Ovary (tissue), 7 donors: ENCODE measurements at regions not wholly inside any gene's neighbourhood (a gene's known extent, or its start where the extent isn't known, plus 50 kb on each side); places are given as distances from the start of the nearest gene placed in this dataset.

Experiments
- DNase-seq, 5 donors: peaks; one replicate each; pipeline ENCODE4 v3.0.0-alpha.2; 2019 to 2020
- H3K27ac ChIP-seq, 2 donors: fragments of 200-600 bp; one replicate each; pipeline versions ENCODE4 v1.5.1 to v1.8.0; 2019 to 2022
- H3K27me3 ChIP-seq: fragments of 200-600 bp; one replicate; pipeline ENCODE4 v1.8.0; 2022
- H3K36me3 ChIP-seq: fragments of 200-600 bp; sonication (generic); one replicate; pipeline ENCODE4 v1.5.1; 2019
- H3K4me1 ChIP-seq: one replicate; pipeline ENCODE4 v1.8.1; 2013; ENCODE audit warnings: mild to moderate bottlenecking, moderate library complexity; ENCODE audit not compliant: insufficient read depth
- H3K4me3 ChIP-seq: fragments of 200-600 bp; sonication (generic); one replicate; pipeline ENCODE4 v1.5.1; 2017
- H3K9me3 ChIP-seq, 2 donors: fragments of 200-600 bp in 1 of 2; sonication (generic) in 1 of 2; one replicate each; pipeline versions ENCODE4 v1.5.1 to v1.8.1; 2013 to 2019; ENCODE audit warnings: mild to moderate bottlenecking in 1 of 2, moderate library complexity in 1 of 2
- CTCF ChIP-seq, 3 donors: fragments of 450-650 bp in 2 of 3; fragments of 200-600 bp in 1 of 3; IDR thresholded peaks; one replicate each; pipeline versions ENCODE4 v1.5.1 to v1.8.0; 2016 to 2022; ENCODE audit warnings: antibody characterized with exemption in 3 of 3, mild to moderate bottlenecking in 1 of 3
- EP300 ChIP-seq: sonication (generic); formaldehyde crosslinking; IDR thresholded peaks from one replicate; pipeline ENCODE4 v1.6.1; 2017; ENCODE audit warnings: antibody characterized with exemption
- POLR2A ChIP-seq: fragments of 450-650 bp; IDR thresholded peaks from one replicate; pipeline ENCODE4 v1.6.1; 2017; ENCODE audit warnings: antibody characterized with exemption, mild to moderate bottlenecking, moderate library complexity
- WGBS, 3 donors: extraction: QIAGEN DNeasy Blood & Tissue Kit in 1 of 3; methylation state at CpG; one replicate each; pipeline versions ENCODE4 v1.1.5 to v1.1.7; 2013 to 2017; 5-methylcytosine and 5-hydroxymethylcytosine counted together
- intact Hi-C, 4 donors: fragments of 100-400 bp; cut with DNase I; formaldehyde crosslinking; loops; one replicate each; pipeline versions ENCODE4 v1.11.0 to v1.15.1; 2022 to 2023
- donor health status: DM: no; HTN: no; CAD: no; lungs with moderate emphysema.
- donor health status: DM: no; HTN: no; CAD: no.
- donor health status: Bipolar disorder and iron deficiency.
- donor health status: DM: no; HTN: no; CAD: no.
- donor health status: DM: yes; HTN: yes; CAD: no.

DNA sequence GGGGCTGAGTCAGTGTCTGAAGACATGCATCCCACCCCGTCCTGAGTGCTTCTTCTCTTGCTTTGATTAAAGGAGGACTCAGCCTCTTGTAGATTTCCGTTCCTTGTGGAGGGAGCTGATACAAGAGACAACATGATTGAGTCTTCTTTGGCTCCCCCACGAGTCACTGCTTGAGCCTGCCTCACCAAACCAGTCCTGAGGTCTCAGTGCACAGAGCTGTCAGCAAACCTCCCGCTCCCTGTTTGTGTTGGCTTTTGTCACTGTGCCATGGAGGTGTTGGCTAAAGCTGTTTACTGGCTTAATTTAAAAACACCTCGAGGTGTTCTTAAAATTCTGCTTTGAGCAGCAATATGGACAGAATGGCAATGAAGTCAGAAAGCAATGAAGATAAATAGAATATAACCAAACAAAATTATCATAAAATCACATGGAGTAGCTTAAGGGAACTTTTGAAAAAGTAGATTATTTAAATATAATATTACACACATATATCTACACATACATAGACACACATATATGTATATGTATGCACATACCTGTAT lies 234.1 kb upstream of the ANKRD55 start:
- 85 to 87% (median 85%) methylated on average over 5 of the region's 5 CpGs for WGBS, 3 donors
- DNase-seq: no peak
- TF ChIP-seq POLR2A (no peak), CTCF (IDR thresholded peaks at IDR 0.05) (no peak), EP300 (no peak)
- Histone ChIP-seq H3K27me3 (no peaks in the 10 kb centered on the region), H3K36me3 (no peaks in the 10 kb centered on the region), H3K27ac (no peak overlapping the region), H3K9me3 (no peaks in the 10 kb centered on the region), H3K4me3 (no peak overlapping the region), H3K4me1 (no peaks in the 10 kb centered on the region)
- intact Hi-C loops: no loop called here

DNA sequence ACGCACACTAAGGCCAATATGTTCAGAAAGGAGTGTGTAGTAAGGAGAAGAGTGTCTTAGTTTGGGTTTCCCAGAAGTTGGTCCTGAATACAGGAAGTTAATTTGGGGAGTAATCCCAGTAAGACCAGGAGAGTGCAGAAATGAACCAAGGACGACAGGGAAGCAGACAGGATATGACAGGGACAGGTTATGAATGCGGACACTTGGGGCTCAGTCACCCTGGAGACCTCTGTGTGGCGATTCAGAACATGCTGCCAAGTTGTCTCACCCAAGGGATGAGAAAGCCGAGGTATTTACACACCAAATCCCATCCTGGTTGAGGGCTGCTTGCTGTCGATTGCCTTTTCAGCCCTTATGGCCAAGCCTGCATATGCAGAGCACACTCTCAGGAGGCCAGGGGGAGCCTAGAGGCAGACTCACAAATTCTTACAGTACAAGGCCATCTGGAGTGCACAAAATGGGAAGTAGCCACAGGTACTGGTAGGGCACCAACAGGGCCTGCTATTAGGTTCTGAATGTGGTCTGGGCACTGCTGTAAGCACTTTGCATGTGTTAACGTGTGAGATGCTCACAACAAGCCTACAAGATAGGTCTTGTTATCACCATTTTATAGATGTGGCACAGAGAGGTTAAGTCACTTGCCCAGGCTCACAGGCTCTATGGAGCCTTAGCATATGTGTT lies 233.1 kb upstream of the ANKRD55 start:
- Histone ChIP-seq H3K27me3 (no peaks in the 10 kb centered on the region), H3K4me3 (no peak overlapping the region), H3K9me3 (no peaks in the 10 kb centered on the region), H3K36me3 (no peaks in the 10 kb centered on the region), H3K4me1 (no peaks in the 10 kb centered on the region), H3K27ac (no peak overlapping the region)
- WGBS, 3 donors: 92 to 95% (median 93%) methylated on average over 7 of the region's 7 CpGs
- TF ChIP-seq CTCF (IDR thresholded peaks at IDR 0.05) (no peak), POLR2A (no peak), EP300 (no peak)
- DNase-seq: no peak
- intact Hi-C loops: no loop called here

GRCh38 chr5:56465769-56466135 lies 232.6 kb upstream of the ANKRD55 start:
- no peaks in the 10 kb centered on the region for H3K36me3 ChIP-seq
- H3K4me1 ChIP-seq: no peaks in the 10 kb centered on the region
- H3K4me3 ChIP-seq: no peak overlapping the region
- WGBS, 3 donors: 94 to 96% (median 96%) methylated on average over 2 of the region's 2 CpGs
- H3K9me3 ChIP-seq: no peaks in the 10 kb centered on the region
- no peaks in the 10 kb centered on the region for H3K27me3 ChIP-seq
- DNase-seq: no peak
- intact Hi-C loops: no loop called here
- H3K27ac ChIP-seq: no peak overlapping the region
- TF ChIP-seq EP300: no peak
- TF ChIP-seq POLR2A: no peak
- no peak for TF ChIP-seq CTCF (IDR thresholded peaks at IDR 0.05)

- Histone ChIP-seq H3K9me3 (no peaks in the 10 kb centered on the region), H3K4me3 (no peak overlapping the region), H3K27ac (no peak overlapping the region), H3K27me3 (no peaks in the 10 kb centered on the region), H3K4me1 (no peaks in the 10 kb centered on the region), H3K36me3 (no peaks in the 10 kb centered on the region)
- TF ChIP-seq CTCF (IDR thresholded peaks at IDR 0.05) (no peak), POLR2A (no peak), EP300 (no peak)
- 63 to 76% (median 70%) methylated on average over 10 of the region's 10 CpGs for WGBS, 3 donors
- intact Hi-C loops: no loop called here
- DNase-seq: no peak
Observed at GRCh38 chr5:56464935-56465768, 232.0 kb upstream of the ANKRD55 start.
